ENCODE measurements at regions not wholly inside any gene's neighbourhood (a gene's known extent, or its start where the extent isn't known, plus 50 kb on each side); places are given as distances from the start of the nearest gene placed in this dataset.
A peak's percentile ranks its signal among the peaks of the same experiment; 100 is the strongest.

- no peak for DNase-seq (ENCODE audit: low read depth in 2 of 2, low spot score in 1 of 2)
These were observed 99.7 kb upstream of the SLC38A2 start for GRCh38 chr12:46472144-46472705.

GRCh38 chr12:46471404-46471803 lies 98.8 kb upstream of the SLC38A2 start:
- DNase-seq (ENCODE audit: low read depth in 2 of 2, low spot score in 1 of 2) = no peak

- no peak for DNase-seq (ENCODE audit: low read depth in 2 of 2, low spot score in 1 of 2)
These were observed 98.4 kb upstream of the SLC38A2 start for GRCh38 chr12:46470975-46471374.

GRCh38 chr12:46470036-46470627 lies 97.6 kb upstream of the SLC38A2 start:
- DNase-seq (ENCODE audit: low read depth in 2 of 2, low spot score in 1 of 2) = peak in 1 of 2 donors; percentile 24

- DNase-seq (ENCODE audit: low read depth in 2 of 2, low spot score in 1 of 2) = no peak
These were observed 96.2 kb upstream of the SLC38A2 start for GRCh38 chr12:46468813-46469212.

GRCh38 chr12:46468160-46468559 lies 95.6 kb upstream of the SLC38A2 start:
- no peak for DNase-seq (ENCODE audit: low read depth in 2 of 2, low spot score in 1 of 2)

- DNase-seq (ENCODE audit: low read depth in 2 of 2, low spot score in 1 of 2) = no peak
These were observed 92.7 kb upstream of the SLC38A2 start for GRCh38 chr12:46465307-46465706.

GRCh38 chr12:46464863-46465262 lies 92.3 kb upstream of the SLC38A2 start:
- DNase-seq (ENCODE audit: low read depth in 2 of 2, low spot score in 1 of 2) = no peak

GRCh38 chr12:46462641-46463355 lies 90.2 kb upstream of the SLC38A2 start:
- no peak for DNase-seq (ENCODE audit: low read depth in 2 of 2, low spot score in 1 of 2)

GRCh38 chr12:46461907-46462640 lies 89.5 kb upstream of the SLC38A2 start:
- DNase-seq (ENCODE audit: low read depth in 2 of 2, low spot score in 1 of 2) = no peak

GRCh38 chr12:46461459-46461858 lies 88.9 kb upstream of the SLC38A2 start:
- DNase-seq (ENCODE audit: low read depth in 2 of 2, low spot score in 1 of 2) = no peak

- DNase-seq (ENCODE audit: low read depth in 2 of 2, low spot score in 1 of 2) = no peak
These were observed 88.2 kb upstream of the SLC38A2 start for GRCh38 chr12:46460682-46461210.

- DNase-seq (ENCODE audit: low read depth in 2 of 2, low spot score in 1 of 2) = no peak
These were observed 87.4 kb upstream of the SLC38A2 start for GRCh38 chr12:46459861-46460545.

- DNase-seq (ENCODE audit: low read depth in 2 of 2, low spot score in 1 of 2) = no peak
These were observed 86.5 kb upstream of the SLC38A2 start for GRCh38 chr12:46459111-46459510.

- no peak for DNase-seq (ENCODE audit: low read depth in 2 of 2, low spot score in 1 of 2)
These were observed 86.0 kb upstream of the SLC38A2 start for GRCh38 chr12:46458500-46459102.

GRCh38 chr12:46457958-46458357 lies 85.4 kb upstream of the SLC38A2 start:
- no peak for DNase-seq (ENCODE audit: low read depth in 2 of 2, low spot score in 1 of 2)

- DNase-seq (ENCODE audit: low read depth in 2 of 2, low spot score in 1 of 2) = no peak
These were observed 84.1 kb upstream of the SLC38A2 start for GRCh38 chr12:46456356-46457334.

GRCh38 chr12:46455648-46456352 lies 83.2 kb upstream of the SLC38A2 start:
- DNase-seq (ENCODE audit: low read depth in 2 of 2, low spot score in 1 of 2) = no peak

GRCh38 chr12:46454981-46455380 lies 82.4 kb upstream of the SLC38A2 start:
- no peak for DNase-seq (ENCODE audit: low read depth in 2 of 2, low spot score in 1 of 2)

Data from stimulated activated CD8-positive, alpha-beta memory T cell treated with anti-CD3 and anti-CD28 coated beads, Interleukin-4, amount 100 ng/mL, for 4 hours (primary cell).